ENCODE measurements at regions not wholly inside any gene's neighbourhood (a gene's known extent, or its start where the extent isn't known, plus 50 kb on each side); places are given as distances from the start of the nearest gene placed in this dataset.
A peak's percentile ranks its signal among the peaks of the same experiment; 100 is the strongest.

DNA sequence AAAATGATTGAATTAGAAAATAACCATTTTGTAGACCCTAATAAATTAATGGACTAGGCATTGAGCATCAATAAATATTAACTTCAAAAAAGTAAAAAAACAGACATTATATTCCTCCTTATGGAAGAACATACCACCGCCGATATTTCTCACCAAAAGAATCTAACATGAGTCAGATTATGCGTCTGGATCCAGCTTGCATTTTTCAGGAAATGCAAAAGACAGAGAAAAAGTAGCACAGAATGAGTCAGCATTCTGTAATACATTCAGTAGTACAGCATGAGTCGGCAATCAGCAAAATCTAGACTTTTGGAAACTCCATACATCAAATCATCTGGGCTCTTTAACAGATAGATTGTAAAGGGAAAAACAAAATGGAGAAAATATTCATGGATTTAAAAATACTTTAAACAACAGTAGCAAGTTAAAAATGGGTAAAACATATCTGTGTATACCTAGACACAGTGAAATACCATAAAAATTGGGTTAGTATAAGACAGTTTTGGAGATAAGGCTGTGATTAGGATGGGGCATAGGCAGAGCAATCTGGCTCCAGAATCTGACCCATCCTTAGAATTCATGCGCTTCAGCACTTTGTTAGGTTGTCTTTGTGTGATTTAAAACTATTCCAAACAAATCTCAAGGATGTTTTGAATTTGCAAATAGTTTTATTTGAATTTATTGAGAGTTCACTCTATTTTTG is 633.0 kb upstream of the FAM241A start:
- H3K4me1 Mint-ChIP-seq (ENCODE audit: low read depth), result peaks cover 90% of the 10 kb centered on the region
- TF ChIP-seq, protein P1, sequence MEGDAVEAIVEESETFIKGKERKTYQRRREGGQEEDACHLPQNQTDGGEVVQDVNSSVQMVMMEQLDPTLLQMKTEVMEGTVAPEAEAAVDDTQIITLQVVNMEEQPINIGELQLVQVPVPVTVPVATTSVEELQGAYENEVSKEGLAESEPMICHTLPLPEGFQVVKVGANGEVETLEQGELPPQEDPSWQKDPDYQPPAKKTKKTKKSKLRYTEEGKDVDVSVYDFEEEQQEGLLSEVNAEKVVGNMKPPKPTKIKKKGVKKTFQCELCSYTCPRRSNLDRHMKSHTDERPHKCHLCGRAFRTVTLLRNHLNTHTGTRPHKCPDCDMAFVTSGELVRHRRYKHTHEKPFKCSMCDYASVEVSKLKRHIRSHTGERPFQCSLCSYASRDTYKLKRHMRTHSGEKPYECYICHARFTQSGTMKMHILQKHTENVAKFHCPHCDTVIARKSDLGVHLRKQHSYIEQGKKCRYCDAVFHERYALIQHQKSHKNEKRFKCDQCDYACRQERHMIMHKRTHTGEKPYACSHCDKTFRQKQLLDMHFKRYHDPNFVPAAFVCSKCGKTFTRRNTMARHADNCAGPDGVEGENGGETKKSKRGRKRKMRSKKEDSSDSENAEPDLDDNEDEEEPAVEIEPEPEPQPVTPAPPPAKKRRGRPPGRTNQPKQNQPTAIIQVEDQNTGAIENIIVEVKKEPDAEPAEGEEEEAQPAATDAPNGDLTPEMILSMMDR (IDR thresholded peaks at IDR 0.05), result no peak
- H3K27ac Mint-ChIP-seq, result peak overlapping the region; percentile 92
- no peaks in the 10 kb centered on the region for H3K27me3 Mint-ChIP-seq (ENCODE audit: insufficient read depth)
- H3K4me3 Mint-ChIP-seq, result peak overlapping the region; percentile 31
- H3K36me3 Mint-ChIP-seq (ENCODE audit: low read depth), result peaks cover 12% of the 10 kb centered on the region
- peak; percentile 94 for DNase-seq
- no peaks in the 10 kb centered on the region for H3K9me3 Mint-ChIP-seq

DNA sequence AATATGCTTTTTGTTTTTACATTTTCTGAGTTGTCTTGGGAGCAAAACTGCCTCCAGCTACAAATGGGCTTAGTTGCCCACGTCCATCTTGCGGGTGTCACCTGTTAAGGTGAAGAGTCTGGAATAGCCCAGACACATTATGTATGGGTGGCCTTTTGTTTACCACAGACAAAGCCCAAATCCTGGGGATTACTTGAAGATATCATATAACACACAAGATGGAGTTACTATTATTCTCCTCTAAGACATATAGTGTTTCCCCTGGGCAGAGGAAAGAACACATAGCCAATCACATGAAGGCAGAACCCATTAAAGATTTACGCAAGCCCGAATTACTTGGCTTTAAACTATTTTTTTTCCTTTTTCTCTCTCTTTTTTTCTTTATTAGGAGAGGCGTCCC is 625.6 kb upstream of the FAM241A start:
- Mint-ChIP-seq H3K36me3 (ENCODE audit: low read depth) (peaks cover 16% of the 10 kb centered on the region), H3K4me3 (no peak overlapping the region), H3K4me1 (ENCODE audit: low read depth) (peaks cover 44% of the 10 kb centered on the region), H3K27ac (no peak overlapping the region), H3K9me3 (no peaks in the 10 kb centered on the region; the same call in 1 of the 2 replicates), H3K27me3 (ENCODE audit: insufficient read depth) (no peaks in the 10 kb centered on the region)
- TF ChIP-seq, protein P1 (IDR thresholded peaks at IDR 0.05), result no peak
- no peak for DNase-seq

DNA sequence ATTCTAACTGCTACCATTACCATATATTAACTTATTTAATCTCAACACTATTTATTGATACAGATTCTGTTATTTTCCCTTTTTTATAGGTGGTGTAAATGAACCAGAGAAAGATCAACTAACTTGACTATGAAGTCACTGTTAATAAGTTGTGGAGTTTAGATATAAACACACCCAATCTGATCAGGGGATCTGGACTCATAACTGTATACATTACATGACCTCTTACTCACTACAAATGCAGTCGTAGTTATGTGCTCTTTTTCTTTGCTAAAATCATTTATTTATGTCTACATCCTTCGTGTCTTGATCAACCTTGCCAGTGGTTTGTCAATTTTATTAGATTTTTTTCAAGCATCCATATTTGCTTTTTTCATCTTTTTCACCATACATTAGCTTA is 614.8 kb upstream of the FAM241A start:
- Mint-ChIP-seq H3K4me3 (peak overlapping the region; percentile 19; the same call in 1 of the 2 replicates), H3K36me3 (ENCODE audit: low read depth) (peaks cover 35% of the 10 kb centered on the region), H3K9me3 (peaks cover 19% of the 10 kb centered on the region), H3K4me1 (ENCODE audit: low read depth) (peaks cover 28% of the 10 kb centered on the region), H3K27me3 (ENCODE audit: insufficient read depth) (no peaks in the 10 kb centered on the region; the same call in 1 of the 2 replicates), H3K27ac (no peak overlapping the region)
- TF ChIP-seq, protein P1 (IDR thresholded peaks at IDR 0.05), result no peak
- no peak for DNase-seq

DNA sequence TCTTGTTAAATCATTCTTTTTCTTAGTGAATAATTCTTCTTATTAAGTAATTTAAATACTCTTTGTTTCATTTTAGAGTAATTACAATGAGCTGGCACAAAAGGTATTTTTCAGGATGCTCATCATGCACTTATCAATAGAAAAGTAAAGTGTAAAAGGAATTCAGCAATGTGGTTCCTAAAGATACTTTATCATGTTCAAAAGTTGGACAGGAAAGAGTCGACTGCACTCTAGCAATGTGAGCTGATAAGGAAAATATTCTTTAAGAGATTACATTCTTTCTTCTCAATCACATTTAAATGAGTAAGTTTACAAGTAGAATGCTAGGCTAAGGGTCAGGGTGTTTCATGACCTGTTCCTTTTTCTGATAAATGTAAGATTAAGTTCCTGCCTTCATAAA is 609.5 kb upstream of the FAM241A start:
- TF ChIP-seq, protein P1 (IDR thresholded peaks at IDR 0.05), result no peak
- no peak for DNase-seq
- Mint-ChIP-seq H3K27ac (no peak overlapping the region), H3K4me3 (no peak overlapping the region), H3K36me3 (ENCODE audit: low read depth) (0 out of 2 replicates have a peak, but pooled peaks cover 17% of the 10 kb centered on the region), H3K27me3 (ENCODE audit: insufficient read depth) (no peaks in the 10 kb centered on the region), H3K4me1 (ENCODE audit: low read depth) (peaks cover 62% of the 10 kb centered on the region), H3K9me3 (peaks cover 7% of the 10 kb centered on the region; the same call in 1 of the 2 replicates)

DNA sequence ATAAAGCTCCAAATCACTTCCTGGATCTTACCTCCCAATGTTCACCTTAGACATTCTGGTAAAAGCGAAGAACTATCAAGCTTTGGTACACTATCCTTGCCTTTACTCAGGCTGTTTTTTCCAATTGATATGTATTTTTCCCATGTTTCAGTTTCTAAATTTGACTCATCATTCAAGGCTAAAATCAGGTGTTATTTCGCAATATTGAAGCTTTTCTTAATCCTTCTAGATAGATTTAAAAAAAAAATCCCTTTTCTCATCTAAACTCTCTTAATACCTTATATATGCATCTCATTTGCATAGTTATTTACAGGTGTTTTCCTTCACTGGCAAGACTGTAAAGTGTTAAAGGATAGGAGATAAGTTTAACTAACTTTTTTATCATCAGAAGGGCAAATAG is 608.1 kb upstream of the FAM241A start:
- no peak for DNase-seq
- TF ChIP-seq, protein P1 (IDR thresholded peaks at IDR 0.05), result no peak
- H3K4me3 Mint-ChIP-seq, result peak overlapping the region; percentile 45; the same call in 1 of the 2 replicates
- H3K4me1 Mint-ChIP-seq (ENCODE audit: low read depth), result peaks cover 62% of the 10 kb centered on the region
- H3K27me3 Mint-ChIP-seq (ENCODE audit: insufficient read depth), result no peaks in the 10 kb centered on the region
- peak overlapping the region; percentile 51; the same call in 1 of the 2 replicates for H3K27ac Mint-ChIP-seq
- H3K9me3 Mint-ChIP-seq, result peaks cover 7% of the 10 kb centered on the region; the same call in 1 of the 2 replicates
- 0 out of 2 replicates have a peak, but pooled peaks cover 17% of the 10 kb centered on the region for H3K36me3 Mint-ChIP-seq (ENCODE audit: low read depth)
